Natural killer cell (primary cell): ENCODE measurements at regions not wholly inside any gene's neighbourhood (a gene's known extent, or its start where the extent isn't known, plus 50 kb on each side); places are given as distances from the start of the nearest gene placed in this dataset.

Experiments used
- ATAC-seq, 3 donors: fragments of 150-1000 bp in 2 of 3; fragments of 200-7000 bp in 1 of 3; cut with Tn5 transposase; 1 replicate in 1 of 3; 2 replicates in 2 of 3; pipeline ENCODE4 v1.10.0; 2021; ENCODE audit warnings: mild to moderate bottlenecking in 2 of 3, moderate library complexity in 2 of 3
- DNase-seq, 2 donors: peaks; one replicate each; pipeline versions ENCODE4 v3.0.0 to v3.0.0-alpha.2; 2013 to 2021; ENCODE audit warnings: mixed read lengths in 1 of 2
- H3K27ac ChIP-seq: one replicate; pipeline ENCODE4 v1.5.1; 2013; ENCODE audit warnings: mild to moderate bottlenecking, low read length
- H3K27me3 ChIP-seq: one replicate; pipeline ENCODE4 v1.6.1; 2013; ENCODE audit warnings: low read length; ENCODE audit not compliant: control insufficient read depth, insufficient read depth
- H3K36me3 ChIP-seq: one replicate; pipeline ENCODE4 v1.6.1; 2013; ENCODE audit warnings: low read length; ENCODE audit not compliant: control insufficient read depth, insufficient read depth
- H3K4me1 ChIP-seq: one replicate; pipeline ENCODE4 v1.6.1; 2013; ENCODE audit warnings: low read length; ENCODE audit not compliant: control insufficient read depth, insufficient read depth
- H3K4me3 ChIP-seq: one replicate; pipeline ENCODE4 v1.5.1; 2013; ENCODE audit warnings: low read length
- H3K9me3 ChIP-seq: one replicate; pipeline ENCODE4 v1.6.1; 2013; ENCODE audit warnings: low read length; ENCODE audit not compliant: control insufficient read depth, insufficient read depth
- H3K27ac Mint-ChIP-seq, 2 donors: one replicate each; pipeline ENCODE4 v1.8.0; 2022; ENCODE audit warnings: mild to moderate bottlenecking in 2 of 2, mixed read lengths in 2 of 2, moderate library complexity in 1 of 2
- H3K27me3 Mint-ChIP-seq, 2 donors: one replicate each; pipeline ENCODE4 v1.8.0; 2022; ENCODE audit warnings: low read depth in 2 of 2, mixed read lengths in 2 of 2
- H3K36me3 Mint-ChIP-seq: one replicate; pipeline ENCODE4 v1.8.0; 2022; ENCODE audit warnings: mixed read lengths
- H3K4me1 Mint-ChIP-seq, 2 donors: one replicate each; pipeline ENCODE4 v1.8.0; 2022; ENCODE audit warnings: mixed read lengths in 2 of 2
- H3K4me3 Mint-ChIP-seq: one replicate; pipeline ENCODE4 v1.8.0; 2022; ENCODE audit warnings: mild to moderate bottlenecking, moderate library complexity, mixed read lengths
- H3K9me3 Mint-ChIP-seq, 2 donors: one replicate each; pipeline ENCODE4 v1.8.0; 2022; ENCODE audit warnings: mixed read lengths in 2 of 2
- CTCF ChIP-seq: fragments of 200-600 bp; IDR thresholded peaks from one replicate; pipeline ENCODE4 v1.8.0; 2022; ENCODE audit warnings: antibody characterized with exemption
- WGBS: methylation state at CpG from one replicate; pipeline ENCODE4 v1.1.7; 2013; ENCODE audit warnings: missing lambda C conversion rate; ENCODE audit not compliant: insufficient coverage; 5-methylcytosine and 5-hydroxymethylcytosine counted together
- intact Hi-C: fragments of 100-400 bp; cut with micrococcal nuclease; formaldehyde crosslinking; loops from one replicate; pipeline ENCODE4 v1.14.2; 2022

GRCh38 chr17:77435272-77436057 is 294.7 kb downstream of the SEC14L1 start:
- H3K4me3 Mint-ChIP-seq, result peak overlapping the region; percentile 61
- Histone ChIP-seq H3K27me3 (no peaks in the 10 kb centered on the region), H3K4me1 (peaks cover 100% of the 10 kb centered on the region), H3K36me3 (peaks cover 6% of the 10 kb centered on the region), H3K27ac (peak overlapping the region; percentile 19), H3K4me3 (no peak overlapping the region), H3K9me3 (no peaks in the 10 kb centered on the region)
- no peaks in the 10 kb centered on the region for H3K27me3 Mint-ChIP-seq
- peak in 1 of 2 donors; percentile 79 for DNase-seq
- H3K27ac Mint-ChIP-seq, result peak overlapping the region in 1 of 2 donors; percentile 73
- intact Hi-C loops, result no loop called here
- ATAC-seq, result peak; percentile 33 to 70 (median 66)
- WGBS, result 64% methylated on average over 24 of the region's 24 CpGs
- no peaks in the 10 kb centered on the region for H3K9me3 Mint-ChIP-seq
- peaks cover 45 to 81% of the 10 kb centered on the region in 2 donors for H3K4me1 Mint-ChIP-seq
- TF ChIP-seq CTCF, result no peak
- no peaks in the 10 kb centered on the region for H3K36me3 Mint-ChIP-seq

DNA sequence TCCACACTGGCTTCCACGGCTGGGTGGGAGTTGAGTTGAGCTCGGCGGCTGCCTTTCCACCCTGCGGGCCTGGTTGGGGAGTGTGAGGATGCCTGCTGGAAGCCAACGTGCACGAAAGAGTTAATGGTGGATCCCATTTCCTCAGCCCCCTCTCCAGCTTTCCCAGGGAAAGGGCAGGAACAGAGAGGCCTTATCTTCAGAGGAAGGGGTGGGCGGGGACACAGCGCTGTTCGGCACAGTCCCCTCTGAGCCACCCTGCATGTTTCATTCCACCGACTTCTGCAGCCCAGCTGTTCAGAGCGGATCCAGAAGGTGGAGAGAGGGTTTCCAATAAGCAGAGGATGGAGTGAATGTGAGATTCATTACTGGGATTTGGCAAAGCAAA is 295.3 kb downstream of the SEC14L1 start:
- Histone ChIP-seq H3K4me1 (peaks cover 100% of the 10 kb centered on the region), H3K36me3 (peaks cover 5% of the 10 kb centered on the region), H3K27ac (peak overlapping the region; percentile 19), H3K9me3 (no peaks in the 10 kb centered on the region), H3K4me3 (no peak overlapping the region), H3K27me3 (no peaks in the 10 kb centered on the region)
- Mint-ChIP-seq H3K9me3 (no peaks in the 10 kb centered on the region), H3K36me3 (no peaks in the 10 kb centered on the region), H3K27me3 (no peaks in the 10 kb centered on the region), H3K4me3 (no peak overlapping the region), H3K4me1 (peaks cover 49 to 82% of the 10 kb centered on the region in 2 donors), H3K27ac (no peak overlapping the region)
- intact Hi-C loops, result no loop called here
- 88% methylated on average over 8 of the region's 11 CpGs for WGBS
- TF ChIP-seq CTCF, result no peak
- DNase-seq, result peak in 1 of 2 donors; percentile 33
- ATAC-seq, result no peak

DNA sequence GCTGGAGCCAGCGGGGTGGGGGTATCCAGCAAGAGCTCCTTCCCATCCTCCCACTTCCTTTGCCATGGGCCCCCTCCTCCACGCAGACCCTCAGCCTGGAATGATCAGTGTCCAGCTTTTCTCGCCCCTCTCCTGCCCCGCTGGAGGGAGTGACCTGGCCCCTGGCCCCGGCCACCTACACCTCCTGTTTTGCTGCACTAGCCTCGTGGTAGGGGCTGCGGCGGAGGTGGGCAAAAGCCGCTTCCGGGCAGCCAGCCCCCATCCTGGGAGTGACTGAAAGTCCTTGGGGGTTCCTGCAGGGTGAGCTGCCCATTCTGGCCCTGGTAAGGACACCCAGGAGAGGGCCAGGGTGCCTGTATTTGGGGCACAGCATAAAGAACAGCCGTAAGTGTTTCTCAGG is 295.7 kb downstream of the SEC14L1 start:
- Mint-ChIP-seq H3K36me3 (no peaks in the 10 kb centered on the region), H3K27me3 (no peaks in the 10 kb centered on the region), H3K27ac (peak overlapping the region in 1 of 2 donors; percentile 65), H3K9me3 (no peaks in the 10 kb centered on the region), H3K4me3 (peak overlapping the region; percentile 13), H3K4me1 (peaks cover 53 to 86% of the 10 kb centered on the region in 2 donors)
- DNase-seq (no peak), ATAC-seq (no peak)
- Histone ChIP-seq H3K4me1 (peaks cover 100% of the 10 kb centered on the region), H3K27ac (peak overlapping the region; percentile 20), H3K27me3 (no peaks in the 10 kb centered on the region), H3K9me3 (no peaks in the 10 kb centered on the region), H3K4me3 (no peak overlapping the region), H3K36me3 (peaks cover 5% of the 10 kb centered on the region)
- TF ChIP-seq CTCF, result no peak
- WGBS, result 46% methylated on average over 11 of the region's 11 CpGs
- intact Hi-C loops, result no loop called here
